Activated CD4-positive, alpha-beta T cell treated with anti-CD3 and anti-CD28 coated beads for 24 hours (primary cell): ENCODE measurements at regions not wholly inside any gene's neighbourhood (a gene's known extent, or its start where the extent isn't known, plus 50 kb on each side); places are given as distances from the start of the nearest gene placed in this dataset.

Source experiments
- DNase-seq, 2 donors: peaks; one replicate each; pipeline ENCODE4 v3.0.0-alpha.2; 2020; ENCODE audit warnings: low read depth in 2 of 2

DNA sequence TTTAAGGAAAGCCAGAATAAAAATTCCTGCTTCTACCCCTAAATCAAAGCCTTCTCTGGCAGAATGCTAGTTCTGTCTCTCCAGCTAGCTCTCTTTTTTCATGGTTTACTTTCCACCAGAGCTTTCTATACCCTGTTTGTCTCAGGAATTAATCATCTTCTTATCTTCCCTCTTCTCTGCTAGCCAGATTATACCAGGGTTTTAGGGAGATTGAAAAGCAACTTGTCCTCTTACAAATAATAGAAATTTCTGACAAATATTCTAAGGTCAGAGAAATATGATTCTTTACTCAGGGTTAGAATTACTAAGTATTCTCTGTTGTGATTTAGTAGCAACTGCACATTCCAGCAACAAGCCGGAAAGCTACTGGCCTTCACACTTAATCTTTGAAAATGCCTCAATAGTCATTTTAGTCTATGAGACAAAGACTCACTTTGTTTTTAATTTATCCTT is 166.4 kb downstream of the TANC2 start:
- no peak for DNase-seq

- no peak for DNase-seq
These were observed 167.5 kb downstream of the TANC2 start for GRCh38 chr17:63133491-63133890.

GRCh38 chr17:63134867-63135266 is 168.8 kb downstream of the TANC2 start:
- no peak for DNase-seq

GRCh38 chr17:63136369-63137012 is 170.5 kb downstream of the TANC2 start:
- DNase-seq: no peak

DNA sequence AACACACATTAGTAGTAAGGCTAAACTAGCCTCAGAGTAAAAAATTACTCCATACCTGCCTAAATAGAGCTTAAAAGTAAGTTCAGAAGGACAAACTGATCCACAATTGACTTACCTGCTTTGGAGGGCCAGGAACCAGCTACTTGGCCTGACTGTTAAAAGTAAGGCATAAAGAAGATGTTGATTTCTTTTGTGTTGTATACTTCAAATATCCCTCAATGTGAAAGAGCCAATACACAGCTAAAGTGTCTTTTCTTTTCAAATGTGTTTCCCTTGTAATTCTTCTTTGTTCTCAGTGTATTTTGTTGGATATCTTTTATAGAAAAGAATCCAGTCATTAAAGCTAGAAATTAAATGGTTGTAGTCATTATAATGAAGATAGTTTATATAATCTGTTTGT is 171.1 kb downstream of the TANC2 start:
- no peak for DNase-seq

- DNase-seq: no peak
These were observed 172.7 kb downstream of the TANC2 start for GRCh38 chr17:63138713-63139112.

DNA sequence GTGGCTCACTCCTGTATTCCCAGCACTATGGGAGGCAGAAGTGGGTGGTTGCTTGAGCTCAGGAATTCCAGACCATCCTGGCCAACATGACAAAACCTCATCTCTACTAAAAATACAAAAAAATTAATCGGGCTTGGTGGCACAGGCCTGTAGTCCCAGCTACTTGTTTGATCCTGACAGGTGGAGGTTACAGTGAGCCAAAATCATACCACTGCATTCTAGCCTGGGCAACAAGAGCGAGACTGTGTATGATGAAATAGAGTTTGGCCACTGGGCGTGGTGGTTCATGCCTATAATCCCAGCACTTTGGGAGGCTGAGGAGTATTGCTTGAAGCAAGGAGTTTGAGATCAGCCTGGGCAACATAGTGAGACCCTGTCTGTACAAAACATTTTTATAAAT is 173.3 kb downstream of the TANC2 start:
- no peak for DNase-seq

DNA sequence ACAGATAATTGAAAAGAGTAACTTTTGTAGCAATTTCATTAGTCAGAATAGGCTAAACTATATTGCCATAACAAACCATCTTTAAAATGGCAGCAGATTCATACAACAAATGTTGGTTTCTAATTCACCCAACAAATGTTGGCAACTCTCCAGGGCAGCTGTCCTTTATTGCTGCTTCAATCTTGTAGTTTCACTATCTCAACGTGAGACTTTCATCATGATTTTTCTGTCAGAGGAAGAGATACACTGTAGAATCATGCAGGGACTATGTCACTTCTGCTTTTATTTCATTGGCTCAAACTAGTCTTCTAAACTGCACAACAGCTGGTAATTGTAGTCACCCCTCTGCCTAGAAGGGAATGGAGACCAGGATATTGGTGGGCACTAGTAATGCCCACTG is 174.2 kb downstream of the TANC2 start:
- DNase-seq: no peak

- no peak for DNase-seq
These were observed 176.8 kb downstream of the TANC2 start for GRCh38 chr17:63142836-63143235.

DNA sequence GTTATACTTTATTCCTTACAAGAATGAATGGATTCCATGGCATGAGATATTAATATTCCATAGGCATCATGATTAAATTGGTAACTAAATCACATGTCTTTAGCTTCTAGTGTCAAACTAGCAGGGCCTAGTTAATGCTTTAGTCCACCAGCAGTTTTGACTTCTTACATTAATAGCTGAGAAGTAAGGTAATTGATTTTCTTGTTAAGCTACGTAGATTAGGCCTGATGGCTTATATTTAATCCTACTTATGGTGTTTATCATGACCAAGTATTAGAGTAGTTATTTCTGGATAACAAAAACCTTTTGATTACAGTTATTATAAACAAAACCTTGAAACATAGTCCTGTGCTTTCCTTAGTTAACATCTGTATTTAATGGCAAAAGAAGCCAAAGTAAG is 184.5 kb downstream of the TANC2 start:
- no peak for DNase-seq

GRCh38 chr17:63150994-63151464 is 185.0 kb downstream of the TANC2 start:
- no peak for DNase-seq

DNA sequence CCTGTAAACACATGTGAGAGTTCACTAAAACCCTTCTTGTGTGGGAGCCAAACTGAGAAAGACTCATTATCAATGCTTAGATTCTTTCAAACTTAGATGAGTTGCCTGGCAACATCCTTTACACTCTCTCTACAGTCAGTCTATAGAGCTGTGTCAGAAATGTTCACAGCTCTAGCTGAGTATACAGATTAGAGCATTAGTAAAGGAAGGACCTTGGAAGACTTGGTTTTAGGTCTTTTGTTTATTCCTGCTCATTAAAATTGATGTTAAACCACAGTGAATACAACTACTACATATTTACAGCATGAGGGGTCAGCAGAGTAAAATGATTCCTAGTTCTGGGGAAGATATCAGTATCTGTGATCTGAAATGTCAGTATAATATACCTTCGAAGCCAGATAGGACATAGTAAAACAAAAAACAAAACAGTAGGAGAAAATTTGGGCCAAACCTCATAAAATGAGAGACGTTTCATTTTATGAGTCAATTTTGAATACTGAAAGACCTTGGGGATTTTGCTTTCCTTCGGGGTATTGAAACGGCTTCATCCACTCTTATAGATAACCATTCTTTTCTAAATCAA is 186.0 kb downstream of the TANC2 start:
- no peak for DNase-seq

DNA sequence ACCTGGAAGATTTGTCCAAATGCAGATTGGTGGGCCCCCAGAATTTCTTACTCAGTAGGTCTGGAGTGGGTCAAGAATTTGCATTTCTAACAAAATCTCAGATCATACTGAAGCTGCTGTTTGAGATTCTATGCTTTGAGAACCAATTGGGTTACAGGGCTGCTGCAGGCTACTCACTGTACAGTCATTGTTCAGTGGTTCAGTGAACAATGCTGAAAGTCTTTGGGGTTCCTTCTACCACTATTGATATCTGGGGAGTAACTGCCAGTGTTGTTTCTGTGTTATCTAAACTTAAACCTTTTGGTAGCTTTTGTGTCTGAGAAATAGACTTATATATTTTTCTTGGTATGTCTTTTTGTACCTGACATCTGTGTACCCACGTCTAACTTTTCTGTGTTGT is 187.5 kb downstream of the TANC2 start:
- no peak for DNase-seq

DNA sequence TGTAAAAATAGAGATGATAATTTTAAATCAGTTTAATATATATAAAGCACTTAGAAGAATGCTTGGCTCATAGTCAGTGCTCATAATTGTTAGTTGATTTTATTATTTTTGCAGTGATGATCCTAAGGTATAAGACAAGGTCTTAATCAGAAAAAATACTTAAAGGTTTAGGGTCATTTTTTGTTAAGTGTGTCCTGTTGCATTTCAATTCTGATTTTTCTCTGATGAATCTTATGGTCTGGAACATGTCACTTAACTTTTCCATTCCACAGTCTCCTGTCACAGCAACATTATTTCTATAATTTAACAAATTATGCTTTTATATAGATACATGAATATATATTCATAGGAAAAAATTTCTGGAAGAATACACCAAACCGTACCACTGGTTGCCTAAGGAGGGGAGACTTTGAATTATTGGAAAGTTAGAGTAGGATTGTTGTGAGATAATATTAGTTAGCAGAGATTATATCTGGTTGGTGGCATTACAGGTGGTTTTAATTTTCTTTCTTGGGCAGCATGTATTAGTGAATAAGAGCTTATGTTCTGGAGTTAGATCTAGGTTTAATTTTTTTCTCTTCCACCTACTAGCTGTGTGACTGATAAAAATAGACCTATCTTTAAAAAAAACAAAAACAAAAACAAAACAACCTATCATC is 188.7 kb downstream of the TANC2 start:
- DNase-seq: no peak

DNA sequence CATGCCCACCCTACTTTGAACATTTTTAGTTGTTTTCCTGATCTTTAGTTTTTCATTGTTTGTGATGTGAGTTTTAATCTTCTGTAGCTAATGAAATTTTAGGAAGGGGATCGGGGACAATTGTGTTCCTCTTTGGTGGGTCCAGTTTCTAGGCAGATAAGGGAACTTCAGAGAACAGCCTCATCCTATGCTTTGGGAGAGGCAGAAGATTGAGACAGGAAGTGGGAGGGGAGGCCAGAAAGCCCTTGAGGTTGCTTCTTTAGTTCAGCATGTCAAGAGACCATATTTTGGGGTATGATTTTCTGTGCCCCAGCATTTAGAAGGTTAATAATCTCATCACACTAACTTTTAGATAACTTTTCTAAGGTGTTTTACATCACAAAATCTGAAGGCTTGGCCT is 191.0 kb downstream of the TANC2 start:
- DNase-seq: no peak

DNA sequence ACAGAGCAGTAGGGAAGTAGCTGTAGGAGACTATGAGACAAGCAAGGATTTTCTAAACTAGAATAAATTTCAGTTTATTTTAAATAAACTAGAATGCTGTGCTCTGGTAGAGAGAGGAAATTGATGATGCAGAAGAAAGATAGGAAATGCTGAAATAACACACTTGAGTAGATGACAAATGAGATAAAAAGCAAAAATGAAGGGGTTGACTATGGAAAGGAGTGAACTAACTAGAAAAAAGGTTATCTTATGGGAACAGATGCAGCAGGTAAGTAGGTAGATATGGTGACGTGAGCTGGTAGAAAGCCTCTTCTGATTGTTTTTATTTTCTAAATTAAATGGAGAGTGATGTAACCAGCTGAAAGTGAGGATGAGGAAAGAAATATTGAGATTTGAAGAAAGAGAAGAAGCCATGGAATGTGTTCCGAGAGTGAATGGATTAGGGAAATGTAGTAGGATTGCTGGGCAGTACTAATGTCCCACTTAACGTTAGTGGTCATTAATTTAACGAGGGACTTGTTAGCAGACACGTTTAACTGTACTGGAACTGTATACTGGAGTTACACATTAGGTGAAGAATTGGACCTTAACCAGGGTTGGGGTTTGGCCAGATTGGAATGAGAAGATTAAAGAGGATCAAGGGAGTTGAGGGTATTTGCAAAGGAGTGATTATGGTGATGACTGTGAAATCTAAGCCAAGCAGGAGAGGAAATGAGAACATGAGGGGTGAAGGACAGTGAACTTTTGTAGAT is 196.5 kb downstream of the TANC2 start:
- no peak for DNase-seq

DNA sequence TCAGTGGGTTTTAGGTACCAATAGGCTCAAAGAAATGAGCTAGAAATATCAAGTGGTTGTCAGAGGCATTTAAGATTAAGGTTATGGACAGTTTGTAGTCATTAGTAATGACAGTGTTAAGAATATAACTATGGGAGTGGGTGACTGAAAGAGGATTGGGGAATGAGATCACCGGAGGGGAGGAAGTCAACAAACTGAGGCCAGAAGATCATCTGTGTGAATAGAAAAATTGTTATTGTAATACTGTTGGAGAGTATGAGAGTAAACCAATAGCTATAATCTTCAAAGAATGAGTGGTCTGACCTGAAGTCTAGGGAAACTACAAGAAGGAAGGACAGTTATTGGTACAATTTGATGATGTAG is 197.1 kb downstream of the TANC2 start:
- no peak for DNase-seq

DNA sequence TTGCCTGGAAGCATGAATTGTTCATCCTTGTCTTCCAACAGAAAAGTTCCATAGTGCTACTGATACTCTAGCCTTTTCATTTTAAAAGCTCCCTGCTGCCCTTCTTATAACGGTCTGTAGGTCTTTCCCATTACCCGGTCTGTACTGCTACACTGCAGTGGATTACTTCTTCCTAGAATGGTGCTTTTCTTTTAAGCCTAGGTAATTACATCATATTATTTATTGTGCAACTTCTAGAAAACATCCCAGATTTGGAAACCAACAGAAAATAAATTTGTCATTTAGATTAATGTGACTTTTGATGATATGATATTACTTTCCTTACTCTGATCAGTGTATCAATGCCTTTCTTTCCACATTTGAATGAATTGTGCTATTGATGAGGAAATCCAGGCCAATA is 199.4 kb downstream of the TANC2 start:
- no peak for DNase-seq

- DNase-seq: no peak
These were observed 204.8 kb downstream of the TANC2 start for GRCh38 chr17:63170795-63171194.

- DNase-seq: no peak
These were observed 205.7 kb downstream of the TANC2 start for GRCh38 chr17:63171428-63172393.

DNA sequence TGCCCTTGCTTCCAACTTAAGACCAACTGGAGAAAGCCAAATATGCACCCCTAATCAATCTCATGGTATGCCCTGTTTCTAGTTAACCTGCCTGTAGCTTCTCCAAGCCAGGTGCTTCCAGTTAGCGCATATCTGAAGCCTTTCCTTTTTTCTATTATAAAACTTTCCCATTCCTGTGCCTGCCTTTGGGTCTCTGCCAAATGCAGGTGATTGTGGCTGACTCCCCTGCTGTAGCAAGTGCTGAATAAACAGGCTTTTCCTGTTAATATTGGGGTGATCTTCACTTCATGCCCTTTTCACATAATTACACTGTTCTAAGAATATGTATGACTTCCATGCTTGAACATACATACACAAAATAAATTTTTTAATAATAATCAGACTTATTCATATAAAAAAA is 207.4 kb downstream of the TANC2 start:
- DNase-seq: no peak
